RPMI8226 (cell line): ENCODE measurements at regions not wholly inside any gene's neighbourhood (a gene's known extent, or its start where the extent isn't known, plus 50 kb on each side); places are given as distances from the start of the nearest gene placed in this dataset.

ENCODE experiments used
- DNase-seq: peaks from one replicate; pipeline ENCODE4 v3.0.0-alpha.2; 2015

GRCh38 chr4:125517831-125518230, 203.1 kb downstream of the FAT4 start:
- no peak for DNase-seq

- no peak for DNase-seq
Observed at GRCh38 chr4:125518281-125518680, 203.5 kb downstream of the FAT4 start.

- no peak for DNase-seq
Observed at GRCh38 chr4:125519371-125520146, 204.8 kb downstream of the FAT4 start.

GRCh38 chr4:125520258-125520990, 205.7 kb downstream of the FAT4 start:
- DNase-seq: no peak

- no peak for DNase-seq
Observed at GRCh38 chr4:125522588-125522987, 207.8 kb downstream of the FAT4 start.

GRCh38 chr4:125522992-125523391, 208.2 kb downstream of the FAT4 start:
- DNase-seq: peak; percentile 52

GRCh38 chr4:125526420-125526819, 211.7 kb downstream of the FAT4 start:
- no peak for DNase-seq

- DNase-seq: no peak
Observed at GRCh38 chr4:125527681-125528080, 212.9 kb downstream of the FAT4 start.

GRCh38 chr4:125529071-125529470, 214.3 kb downstream of the FAT4 start:
- no peak for DNase-seq

GRCh38 chr4:125538670-125539069, 223.9 kb downstream of the FAT4 start:
- DNase-seq: no peak

GRCh38 chr4:125539691-125540090, 224.9 kb downstream of the FAT4 start:
- no peak for DNase-seq

- DNase-seq: no peak
Observed at GRCh38 chr4:125541836-125542385, 227.2 kb downstream of the FAT4 start.

GRCh38 chr4:125546272-125546671, 231.5 kb downstream of the FAT4 start:
- no peak for DNase-seq

GRCh38 chr4:125547836-125548235, 233.1 kb downstream of the FAT4 start:
- no peak for DNase-seq

GRCh38 chr4:125550769-125551168, 236.0 kb downstream of the FAT4 start:
- no peak for DNase-seq

GRCh38 chr4:125551466-125551865, 236.7 kb downstream of the FAT4 start:
- no peak for DNase-seq

GRCh38 chr4:125551967-125552366, 237.2 kb downstream of the FAT4 start:
- DNase-seq: no peak

- no peak for DNase-seq
Observed at GRCh38 chr4:125572601-125573000, 257.8 kb downstream of the FAT4 start.

- DNase-seq: no peak
Observed at GRCh38 chr4:125573368-125573767, 258.6 kb downstream of the FAT4 start.

GRCh38 chr4:125573786-125574185, 259.0 kb downstream of the FAT4 start:
- no peak for DNase-seq

- no peak for DNase-seq
Observed at GRCh38 chr4:125582302-125582701, 267.5 kb downstream of the FAT4 start.

- no peak for DNase-seq
Observed at GRCh38 chr4:125590158-125590557, 275.4 kb downstream of the FAT4 start.

- no peak for DNase-seq
Observed at GRCh38 chr4:125591290-125591689, 276.5 kb downstream of the FAT4 start.

- no peak for DNase-seq
Observed at GRCh38 chr4:125594056-125594602, 279.4 kb downstream of the FAT4 start.
